MM.1S (cell line): ENCODE measurements at regions not wholly inside any gene's neighbourhood (a gene's known extent, or its start where the extent isn't known, plus 50 kb on each side); places are given as distances from the start of the nearest gene placed in this dataset.

Source experiments
- DNase-seq: peaks from one replicate; pipeline ENCODE4 v3.0.0-alpha.2; 2015
- H2AFZ ChIP-seq: fragments of 300-600 bp; sonication (generic); 2 replicates; pipeline ENCODE4 v1.6.0; 2016; ENCODE audit warnings: antibody characterized with exemption, low read length
- H3F3A ChIP-seq: fragments of 300-600 bp; sonication (generic); 2 replicates; pipeline ENCODE4 v1.6.1; 2016; ENCODE audit warnings: mild to moderate bottlenecking, antibody characterized with exemption, low read length, moderate library complexity, mixed read lengths; ENCODE audit not compliant: insufficient read depth
- H3K27ac ChIP-seq: fragments of 300-600 bp; sonication (generic); 2 replicates; pipeline ENCODE4 v1.5.1; 2016; ENCODE audit warnings: mild to moderate bottlenecking, low read length
- H3K27me3 ChIP-seq: fragments of 300-600 bp; sonication (generic); replicated peaks from 2 replicates; pipeline ENCODE4 v1.6.0; 2016; ENCODE audit warnings: low read length; ENCODE audit not compliant: insufficient read depth
- H3K36me3 ChIP-seq: fragments of 300-600 bp; sonication (generic); replicated peaks from 2 replicates; pipeline ENCODE4 v1.6.1; 2016; ENCODE audit warnings: mild to moderate bottlenecking, low read length, mixed read lengths; ENCODE audit not compliant: insufficient read depth
- H3K4me1 ChIP-seq: fragments of 300-600 bp; sonication (generic); 2 replicates; pipeline ENCODE4 v1.6.1; 2016; ENCODE audit warnings: low read length, mixed read lengths
- H3K4me2 ChIP-seq: fragments of 300-600 bp; sonication (generic); 2 replicates; pipeline ENCODE4 v1.6.0; 2016; ENCODE audit warnings: low read depth, low read length
- H3K4me3 ChIP-seq: fragments of 300-600 bp; sonication (generic); 2 replicates; pipeline ENCODE4 v1.5.1; 2016; ENCODE audit warnings: low read length, mixed read lengths
- H3K79me2 ChIP-seq: fragments of 300-600 bp; sonication (generic); 2 replicates; pipeline ENCODE4 v1.6.1; 2016; ENCODE audit warnings: mixed run types, low read length, mixed read lengths
- H3K9ac ChIP-seq: fragments of 300-600 bp; sonication (generic); 2 replicates; pipeline ENCODE4 v1.6.1; 2016; ENCODE audit warnings: low read length, mixed read lengths
- H3K9me2 ChIP-seq: fragments of 300-600 bp; sonication (generic); replicated peaks from 2 replicates; pipeline ENCODE4 v1.6.1; 2016; ENCODE audit warnings: mild to moderate bottlenecking, low read length, mixed read lengths; ENCODE audit not compliant: insufficient read depth
- H3K9me3 ChIP-seq: fragments of 300-600 bp; sonication (generic); replicated peaks from 2 replicates; pipeline ENCODE4 v1.6.1; 2016; ENCODE audit warnings: mild to moderate bottlenecking, low read length, mixed read lengths; ENCODE audit not compliant: insufficient read depth
- H4K20me1 ChIP-seq: fragments of 300-600 bp; sonication (generic); 2 replicates; pipeline ENCODE4 v1.6.1; 2016; ENCODE audit warnings: mild to moderate bottlenecking, low read length, moderate library complexity, mixed read lengths; ENCODE audit not compliant: insufficient read depth
- CTCF ChIP-seq: fragments of 300-600 bp; sonication (generic); IDR thresholded peaks from 2 replicates; pipeline ENCODE4 v1.5.1; 2016; ENCODE audit warnings: antibody characterized with exemption, low read length, mixed read lengths
- EZH2 ChIP-seq: fragments of 300-600 bp; sonication (generic); optimal IDR thresholded peaks from 2 replicates; pipeline ENCODE3; 2017; ENCODE audit warnings: low read depth, mild to moderate bottlenecking, antibody characterized with exemption, low read length, mixed read lengths
- EZH2phosphoT487 ChIP-seq: fragments of 300-600 bp; sonication (generic); IDR thresholded peaks from 2 replicates; pipeline ENCODE4 v1.6.1; 2018; ENCODE audit warnings: antibody characterized with exemption, low read length

GRCh38 chr16:5433587-5433986 lies 336.0 kb upstream of the EEF2KMT start:
- H3K27ac ChIP-seq: no peak overlapping the region
- TF ChIP-seq CTCF (no peak), EZH2phosphoT487 (no peak), EZH2 (no peak)
- H3F3A ChIP-seq: no peaks in the 10 kb centered on the region
- no peak overlapping the region for H2AFZ ChIP-seq
- H3K9me3 ChIP-seq: no peaks in the 10 kb centered on the region
- no peak overlapping the region for H3K4me2 ChIP-seq
- no peaks in the 10 kb centered on the region for H3K36me3 ChIP-seq
- no peaks in the 10 kb centered on the region for H3K79me2 ChIP-seq
- H3K4me3 ChIP-seq: no peak overlapping the region
- no peak for DNase-seq
- H3K27me3 ChIP-seq: no peaks in the 10 kb centered on the region
- no peak overlapping the region for H3K9ac ChIP-seq
- H4K20me1 ChIP-seq: no peaks in the 10 kb centered on the region
- H3K4me1 ChIP-seq: no peaks in the 10 kb centered on the region
- H3K9me2 ChIP-seq: no peaks in the 10 kb centered on the region

GRCh38 chr16:5432166-5432565 lies 334.6 kb upstream of the EEF2KMT start:
- H3K79me2 ChIP-seq: no peaks in the 10 kb centered on the region
- no peak for DNase-seq
- no peaks in the 10 kb centered on the region for H3K36me3 ChIP-seq
- H4K20me1 ChIP-seq: no peaks in the 10 kb centered on the region
- H3K9me2 ChIP-seq: no peaks in the 10 kb centered on the region
- H3F3A ChIP-seq: no peaks in the 10 kb centered on the region
- no peaks in the 10 kb centered on the region for H3K27me3 ChIP-seq
- no peak overlapping the region for H3K4me3 ChIP-seq
- no peak for TF ChIP-seq CTCF
- TF ChIP-seq EZH2phosphoT487: no peak
- TF ChIP-seq EZH2: no peak
- no peak overlapping the region for H3K4me2 ChIP-seq
- no peak overlapping the region for H3K27ac ChIP-seq
- no peak overlapping the region for H3K9ac ChIP-seq
- no peak overlapping the region for H2AFZ ChIP-seq
- H3K9me3 ChIP-seq: no peaks in the 10 kb centered on the region
- H3K4me1 ChIP-seq: no peaks in the 10 kb centered on the region

DNA sequence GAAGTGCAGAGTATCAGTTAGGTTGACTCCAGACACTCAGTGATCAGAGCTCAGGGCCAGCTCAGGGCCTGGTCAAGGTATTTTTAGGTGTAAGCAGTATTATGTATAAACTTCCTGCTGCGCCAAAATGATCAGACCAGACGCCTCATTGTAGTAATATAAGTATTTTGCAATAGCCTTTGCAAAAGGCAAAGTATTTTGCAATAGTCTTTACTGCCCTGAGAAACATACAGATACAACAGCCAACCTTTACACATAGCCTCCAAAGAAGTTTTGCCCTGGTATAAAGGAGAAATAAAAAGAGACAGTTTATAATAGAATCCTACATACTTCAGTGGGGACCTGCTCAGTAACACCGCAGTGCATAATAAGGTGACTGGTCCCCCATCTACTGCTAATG lies 333.0 kb upstream of the EEF2KMT start:
- no peaks in the 10 kb centered on the region for H3K79me2 ChIP-seq
- no peak overlapping the region for H3K27ac ChIP-seq
- no peak overlapping the region for H3K4me3 ChIP-seq
- no peak overlapping the region for H2AFZ ChIP-seq
- H3K9me3 ChIP-seq: no peaks in the 10 kb centered on the region
- no peak overlapping the region for H3K4me2 ChIP-seq
- H3K27me3 ChIP-seq: no peaks in the 10 kb centered on the region
- TF ChIP-seq CTCF (no peak), EZH2phosphoT487 (no peak), EZH2 (no peak)
- no peaks in the 10 kb centered on the region for H3F3A ChIP-seq
- no peak overlapping the region for H3K9ac ChIP-seq
- no peaks in the 10 kb centered on the region for H3K4me1 ChIP-seq
- no peaks in the 10 kb centered on the region for H4K20me1 ChIP-seq
- H3K9me2 ChIP-seq: no peaks in the 10 kb centered on the region
- H3K36me3 ChIP-seq: no peaks in the 10 kb centered on the region
- no peak for DNase-seq

GRCh38 chr16:5428932-5429331 lies 331.3 kb upstream of the EEF2KMT start:
- H4K20me1 ChIP-seq: no peaks in the 10 kb centered on the region
- no peaks in the 10 kb centered on the region for H3K27me3 ChIP-seq
- no peak for DNase-seq
- TF ChIP-seq EZH2 (no peak), CTCF (no peak)
- no peak overlapping the region for H3K9ac ChIP-seq
- no peaks in the 10 kb centered on the region for H3K36me3 ChIP-seq
- no peaks in the 10 kb centered on the region for H3K4me1 ChIP-seq
- H3K4me3 ChIP-seq: no peak overlapping the region
- H3K4me2 ChIP-seq: no peak overlapping the region
- H3K9me3 ChIP-seq: no peaks in the 10 kb centered on the region
- no peak overlapping the region for H3K27ac ChIP-seq
- H2AFZ ChIP-seq: no peak overlapping the region
- H3K79me2 ChIP-seq: no peaks in the 10 kb centered on the region
- no peaks in the 10 kb centered on the region for H3F3A ChIP-seq
- no peaks in the 10 kb centered on the region for H3K9me2 ChIP-seq
